ENCODE measurements at regions not wholly inside any gene's neighbourhood (a gene's known extent, or its start where the extent isn't known, plus 50 kb on each side); places are given as distances from the start of the nearest gene placed in this dataset.

GRCh38 chr3:118587847-118588246, 446.8 kb downstream of the IGSF11 start:
- Histone ChIP-seq H3K4me3 (no peak overlapping the region), H3K27me3 (no peaks in the 10 kb centered on the region), H3K9me3 (no peaks in the 10 kb centered on the region), H3K27ac (no peak overlapping the region), H3K4me1 (no peaks in the 10 kb centered on the region), H3K36me3 (no peaks in the 10 kb centered on the region)
- ATAC-seq, result no peak
- TF ChIP-seq CTCF (IDR thresholded peaks at IDR 0.05), result no peak
- no peak for TF ChIP-seq POLR2AphosphoS5 (IDR thresholded peaks at IDR 0.05)
- no peak for TF ChIP-seq POLR2A (IDR thresholded peaks at IDR 0.05)
- no peak for TF ChIP-seq EP300 (IDR thresholded peaks at IDR 0.05)

DNA sequence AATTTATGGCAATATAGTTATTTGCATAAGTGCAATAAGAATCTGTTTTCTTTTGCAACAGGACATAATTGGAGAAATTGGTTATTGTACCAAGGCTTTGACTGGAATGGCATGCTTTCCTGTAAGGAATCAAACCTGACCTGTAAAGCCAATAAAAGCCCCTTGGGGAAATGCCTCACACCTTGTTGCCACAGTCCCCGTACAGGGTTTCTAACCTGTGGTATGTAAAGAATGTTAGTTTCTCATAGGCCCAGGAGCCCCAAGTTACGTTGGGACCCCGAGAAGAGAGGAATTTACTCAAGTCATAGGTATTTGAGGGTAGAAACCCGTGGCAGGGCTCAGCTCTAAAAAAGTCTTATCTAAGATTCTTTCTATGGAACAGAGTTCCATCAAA, 441.4 kb downstream of the IGSF11 start:
- Histone ChIP-seq H3K36me3 (no peaks in the 10 kb centered on the region), H3K27ac (no peak overlapping the region), H3K9me3 (peaks cover 0 to 10% (median 0%) of the 10 kb centered on the region in 3 donors), H3K27me3 (no peaks in the 10 kb centered on the region), H3K4me3 (no peak overlapping the region), H3K4me1 (no peaks in the 10 kb centered on the region)
- TF ChIP-seq EP300 (IDR thresholded peaks at IDR 0.05), result no peak
- TF ChIP-seq POLR2AphosphoS5 (IDR thresholded peaks at IDR 0.05), result no peak
- TF ChIP-seq CTCF (IDR thresholded peaks at IDR 0.05), result no peak
- no peak for TF ChIP-seq POLR2A (IDR thresholded peaks at IDR 0.05)
- 75 to 80% methylated on average over 1 to 4 of the region's 4 CpGs for WGBS, 2 donors (ENCODE audit: low coverage in 1 of 2)
- no peak for ATAC-seq

DNA sequence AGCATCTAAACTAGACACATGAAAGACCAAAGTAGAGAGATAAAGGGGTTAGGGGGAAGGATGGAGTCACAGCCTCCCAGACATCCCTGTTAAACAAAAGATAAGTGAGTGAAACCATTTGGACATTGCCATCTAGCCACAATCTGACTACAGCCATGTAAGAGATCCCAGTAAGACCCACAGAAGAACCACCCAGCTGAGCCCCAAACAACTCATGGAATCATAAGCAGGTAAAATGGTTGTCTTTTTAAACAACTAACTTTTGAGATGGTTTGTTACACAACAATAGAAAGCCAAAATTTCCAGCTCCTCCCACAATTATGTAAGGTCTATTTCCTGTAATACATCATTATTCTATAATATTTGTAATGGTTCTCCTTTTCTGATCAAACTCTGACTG, 437.5 kb downstream of the IGSF11 start:
- Histone ChIP-seq H3K36me3 (no peaks in the 10 kb centered on the region), H3K27me3 (no peaks in the 10 kb centered on the region), H3K4me1 (no peaks in the 10 kb centered on the region), H3K4me3 (no peak overlapping the region), H3K9me3 (peaks cover 0 to 10% (median 0%) of the 10 kb centered on the region in 3 donors), H3K27ac (no peak overlapping the region)
- no peak for ATAC-seq
- TF ChIP-seq EP300 (IDR thresholded peaks at IDR 0.05) (no peak), CTCF (IDR thresholded peaks at IDR 0.05) (no peak), POLR2AphosphoS5 (IDR thresholded peaks at IDR 0.05) (no peak), POLR2A (IDR thresholded peaks at IDR 0.05) (no peak)

GRCh38 chr3:118607915-118608820, 426.5 kb downstream of the IGSF11 start:
- H3K4me3 ChIP-seq, result no peak overlapping the region
- no peaks in the 10 kb centered on the region for H3K27me3 ChIP-seq
- H3K9me3 ChIP-seq, result peaks cover 0 to 26% (median 0%) of the 10 kb centered on the region in 3 donors
- 100% methylated on average over 1 of the region's 5 CpGs; no CpG with 5 or more reads in 1 of the 2 donors for WGBS, 2 donors (ENCODE audit: low coverage in 1 of 2)
- H3K27ac ChIP-seq, result no peak overlapping the region
- TF ChIP-seq EP300 (IDR thresholded peaks at IDR 0.05) (no peak), CTCF (IDR thresholded peaks at IDR 0.05) (no peak), POLR2A (IDR thresholded peaks at IDR 0.05) (no peak), POLR2AphosphoS5 (IDR thresholded peaks at IDR 0.05) (no peak)
- no peaks in the 10 kb centered on the region for H3K36me3 ChIP-seq
- no peak for ATAC-seq
- no peaks in the 10 kb centered on the region for H3K4me1 ChIP-seq
